OCI-LY3 (cell line): ENCODE measurements at regions not wholly inside any gene's neighbourhood (a gene's known extent, or its start where the extent isn't known, plus 50 kb on each side); places are given as distances from the start of the nearest gene placed in this dataset.

Experiments used
- EZH2phosphoT487 ChIP-seq: fragments of 200-600 bp; shearing (Covaris generic); IDR thresholded peaks from 2 replicates; pipeline ENCODE4 v1.6.1; 2018; ENCODE audit warnings: antibody characterized with exemption, mixed run types, low read depth
- TF ChIP-seq, protein P1 (sequence below): fragments of 200-600, 300-600 bp; sonication (generic); IDR thresholded peaks from 2 replicates; pipeline ENCODE4 v1.5.1; 2014; ENCODE audit warnings: antibody characterized with exemption, low read length, low read depth

DNA sequence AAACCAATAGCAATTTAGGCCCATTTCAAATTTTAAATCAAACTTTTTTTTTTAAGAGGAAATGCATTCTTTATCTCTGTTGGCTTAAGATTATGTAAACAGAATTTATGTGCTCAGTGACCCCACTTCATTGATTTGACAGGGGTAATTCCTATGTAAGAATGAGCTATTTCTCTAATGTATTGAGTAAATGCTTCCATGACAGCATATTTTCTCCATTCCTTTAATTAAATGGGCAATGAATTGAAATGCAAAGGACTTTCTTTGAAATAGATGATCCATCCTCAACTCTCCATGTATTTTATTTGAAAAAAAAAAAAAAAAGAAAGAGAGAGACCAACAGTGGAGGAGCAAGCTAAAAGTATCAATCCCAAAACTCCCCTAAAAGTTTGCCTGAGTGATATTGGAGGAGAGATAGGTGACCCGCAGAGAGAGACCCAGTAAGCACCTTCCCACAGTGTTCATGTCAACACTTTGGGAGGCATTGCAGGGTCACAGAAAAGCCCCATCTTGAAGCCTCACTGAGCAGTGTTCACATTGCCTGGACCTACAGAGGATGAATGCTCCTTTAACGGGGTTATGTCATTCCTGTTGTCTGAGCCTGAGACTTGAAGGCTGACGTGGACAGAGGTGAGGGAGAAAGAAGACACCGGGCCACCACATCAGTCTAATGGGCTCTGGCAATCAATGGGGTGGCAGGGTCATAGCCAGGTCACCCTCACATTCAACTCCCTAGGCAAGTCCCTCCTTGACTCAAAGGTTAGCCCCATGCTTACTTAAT is 176.0 kb downstream of the SHOX2 start:
- TF ChIP-seq, protein P1, sequence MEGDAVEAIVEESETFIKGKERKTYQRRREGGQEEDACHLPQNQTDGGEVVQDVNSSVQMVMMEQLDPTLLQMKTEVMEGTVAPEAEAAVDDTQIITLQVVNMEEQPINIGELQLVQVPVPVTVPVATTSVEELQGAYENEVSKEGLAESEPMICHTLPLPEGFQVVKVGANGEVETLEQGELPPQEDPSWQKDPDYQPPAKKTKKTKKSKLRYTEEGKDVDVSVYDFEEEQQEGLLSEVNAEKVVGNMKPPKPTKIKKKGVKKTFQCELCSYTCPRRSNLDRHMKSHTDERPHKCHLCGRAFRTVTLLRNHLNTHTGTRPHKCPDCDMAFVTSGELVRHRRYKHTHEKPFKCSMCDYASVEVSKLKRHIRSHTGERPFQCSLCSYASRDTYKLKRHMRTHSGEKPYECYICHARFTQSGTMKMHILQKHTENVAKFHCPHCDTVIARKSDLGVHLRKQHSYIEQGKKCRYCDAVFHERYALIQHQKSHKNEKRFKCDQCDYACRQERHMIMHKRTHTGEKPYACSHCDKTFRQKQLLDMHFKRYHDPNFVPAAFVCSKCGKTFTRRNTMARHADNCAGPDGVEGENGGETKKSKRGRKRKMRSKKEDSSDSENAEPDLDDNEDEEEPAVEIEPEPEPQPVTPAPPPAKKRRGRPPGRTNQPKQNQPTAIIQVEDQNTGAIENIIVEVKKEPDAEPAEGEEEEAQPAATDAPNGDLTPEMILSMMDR: no peak
- no peak for TF ChIP-seq EZH2phosphoT487
